Neuronal stem cell (in vitro differentiated cells): ENCODE measurements at regions not wholly inside any gene's neighbourhood (a gene's known extent, or its start where the extent isn't known, plus 50 kb on each side); places are given as distances from the start of the nearest gene placed in this dataset.

Experiments
- DNase-seq: peaks from one replicate; pipeline ENCODE4 v3.0.0-alpha.2; 2013; ENCODE audit warnings: low spot score
- H2AFZ ChIP-seq: one replicate; pipeline ENCODE4 v1.6.1; 2013; ENCODE audit warnings: mild to moderate bottlenecking, low read length, inconsistent platforms
- H2AK5ac ChIP-seq: 2 replicates; pipeline ENCODE4 v1.6.1; 2013; ENCODE audit warnings: low read depth, mild to moderate bottlenecking, inconsistent platforms, low read length, moderate library complexity, mixed read lengths
- H2BK120ac ChIP-seq: 2 replicates; pipeline ENCODE4 v1.6.1; 2013; ENCODE audit warnings: low read depth, mild to moderate bottlenecking, inconsistent platforms, low read length, moderate library complexity, mixed read lengths
- H2BK12ac ChIP-seq: one replicate; pipeline ENCODE4 v1.6.1; 2013; ENCODE audit warnings: low read length, inconsistent platforms
- H2BK15ac ChIP-seq: 2 replicates; pipeline ENCODE4 v1.6.1; 2013; ENCODE audit warnings: mild to moderate bottlenecking, low read length, inconsistent platforms, mixed read lengths
- H2BK5ac ChIP-seq: one replicate; pipeline ENCODE4 v1.6.1; 2013; ENCODE audit warnings: inconsistent platforms, mild to moderate bottlenecking, low read length, moderate library complexity
- H3K14ac ChIP-seq: one replicate; pipeline ENCODE4 v1.6.1; 2013; ENCODE audit warnings: low read length, inconsistent platforms
- H3K18ac ChIP-seq: 2 replicates; pipeline ENCODE4 v1.6.1; 2013; ENCODE audit warnings: low read length, inconsistent platforms
- H3K23ac ChIP-seq: 2 replicates; pipeline ENCODE4 v1.6.1; 2013; ENCODE audit warnings: low read depth, mild to moderate bottlenecking, mixed read lengths, low read length, inconsistent platforms; ENCODE audit not compliant: poor library complexity
- H3K27ac ChIP-seq: replicated peaks from 3 replicates; pipeline ENCODE4 v1.5.1; 2013; ENCODE audit warnings: low read length, inconsistent platforms
- H3K27me3 ChIP-seq, 3 experiments: 2 replicates each; pipeline ENCODE4 v1.6.1; 2013; ENCODE audit warnings: low read length in 3 of 3, mild to moderate bottlenecking in 2 of 3, inconsistent platforms in 1 of 3, low read depth in 1 of 3, mixed read lengths in 1 of 3, moderate library complexity in 1 of 3; ENCODE audit not compliant: control insufficient read depth in 3 of 3, insufficient read depth in 3 of 3
- H3K36me3 ChIP-seq, 2 donors: replicated peaks in 1 of 2; 2 replicates each; pipeline ENCODE4 v1.6.1; 2013; ENCODE audit warnings: low read length in 2 of 2; ENCODE audit not compliant: control insufficient read depth in 2 of 2, insufficient read depth in 2 of 2
- H3K4ac ChIP-seq: 2 replicates; pipeline ENCODE4 v1.6.1; 2013; ENCODE audit warnings: inconsistent platforms, mild to moderate bottlenecking, low read length, moderate library complexity
- H3K4me1 ChIP-seq, 2 donors: 1 replicate in 1 of 2; 2 replicates in 1 of 2; pipeline ENCODE4 v1.6.1; 2013; ENCODE audit warnings: low read length in 2 of 2, low read depth in 1 of 2; ENCODE audit not compliant: control insufficient read depth in 2 of 2, insufficient read depth in 1 of 2
- H3K4me2 ChIP-seq: one replicate; pipeline ENCODE4 v1.6.1; 2013; ENCODE audit warnings: mild to moderate bottlenecking, low read length, inconsistent platforms; ENCODE audit not compliant: insufficient read depth, poor library complexity, severe bottlenecking
- H3K4me3 ChIP-seq, 2 donors: 2 replicates each; pipeline ENCODE4 v1.5.1; 2013; ENCODE audit warnings: low read length in 2 of 2, mild to moderate bottlenecking in 2 of 2, inconsistent platforms in 1 of 2, moderate library complexity in 1 of 2
- H3K79me1 ChIP-seq: one replicate; pipeline ENCODE4 v1.6.1; 2013; ENCODE audit warnings: low read depth, mild to moderate bottlenecking, inconsistent platforms, low read length, moderate library complexity
- H3K9ac ChIP-seq: one replicate; pipeline ENCODE4 v1.6.1; 2013; ENCODE audit warnings: mild to moderate bottlenecking, low read depth, low read length, inconsistent platforms; ENCODE audit not compliant: poor library complexity
- H3K9me3 ChIP-seq, 2 donors: replicated peaks in 1 of 2; 2 replicates each; pipeline versions ENCODE3 to v1.6.1; 2013; ENCODE audit warnings: low read length in 2 of 2, mild to moderate bottlenecking in 2 of 2, inconsistent platforms in 1 of 2, low read depth in 1 of 2, mixed read lengths in 1 of 2, moderate library complexity in 1 of 2; ENCODE audit not compliant: control insufficient read depth in 2 of 2, insufficient read depth in 1 of 2
- H4K8ac ChIP-seq: one replicate; pipeline ENCODE4 v1.6.1; 2013; ENCODE audit warnings: low read depth, mild to moderate bottlenecking, inconsistent platforms, low read length, moderate library complexity
- H4K91ac ChIP-seq: one replicate; pipeline ENCODE4 v1.6.1; 2013; ENCODE audit warnings: low read length, low read depth, mild to moderate bottlenecking, inconsistent platforms; ENCODE audit not compliant: poor library complexity
- WGBS, 2 donors: extraction: QIAGEN DNeasy Blood & Tissue Kit; methylation state at CpG; one replicate each; pipeline ENCODE4 v1.1.7; 2013; ENCODE audit warnings: missing lambda C conversion rate in 2 of 2, mixed read lengths in 1 of 2; ENCODE audit not compliant: insufficient read length in 2 of 2, insufficient replicate concordance in 1 of 2; ENCODE audit errors: extremely low coverage in 2 of 2; 5-methylcytosine and 5-hydroxymethylcytosine counted together

- no CpG with 5 or more reads among the region's 22 CpGs for WGBS, 2 donors
- Histone ChIP-seq H3K18ac (peak overlapping the region; percentile 57), H2AK5ac (no peak overlapping the region), H3K4me2 (no peak overlapping the region), H4K8ac (peak overlapping the region; percentile 17), H4K91ac (no peak overlapping the region), H3K9me3 (no peaks in the 10 kb centered on the region), H3K27ac (no peak overlapping the region), H3K4me1 (no peaks in the 10 kb centered on the region), H3K4ac (no peak overlapping the region), H3K36me3 (no peaks in the 10 kb centered on the region), H2BK15ac (no peak overlapping the region), H3K23ac (peak overlapping the region; percentile 73), H2AFZ (peak overlapping the region; percentile 56), H2BK12ac (no peak overlapping the region), H3K27me3 (no peaks in the 10 kb centered on the region), H2BK120ac (no peak overlapping the region), H3K9ac (no peak overlapping the region), H3K79me1 (no peaks in the 10 kb centered on the region), H2BK5ac (peak overlapping the region; percentile 87), H3K4me3 (no peak overlapping the region), H3K14ac (peak overlapping the region; percentile 1)
- DNase-seq = no peak
These were observed 659.9 kb downstream of the KCNT2 start for GRCh38 chr1:195948123-195948895.

- H3K9ac ChIP-seq = no peak overlapping the region
- no peaks in the 10 kb centered on the region for H3K27me3 ChIP-seq
- DNase-seq = no peak
- no peaks in the 10 kb centered on the region for H3K79me1 ChIP-seq
- no peak overlapping the region for H3K23ac ChIP-seq
- no peaks in the 10 kb centered on the region for H3K9me3 ChIP-seq
- no peak overlapping the region for H2AK5ac ChIP-seq
- H3K4me3 ChIP-seq = no peak overlapping the region
- no peak overlapping the region for H3K27ac ChIP-seq
- no CpG with 5 or more reads among the region's 4 CpGs for WGBS, 2 donors
- no peak overlapping the region for H2BK120ac ChIP-seq
- H4K8ac ChIP-seq = no peak overlapping the region
- no peak overlapping the region for H3K14ac ChIP-seq
- no peak overlapping the region for H3K4me2 ChIP-seq
- H2AFZ ChIP-seq = no peak overlapping the region
- no peak overlapping the region for H3K18ac ChIP-seq
- H3K4me1 ChIP-seq = no peaks in the 10 kb centered on the region
- H2BK5ac ChIP-seq = no peak overlapping the region
- H4K91ac ChIP-seq = no peak overlapping the region
- H2BK15ac ChIP-seq = no peak overlapping the region
- H2BK12ac ChIP-seq = no peak overlapping the region
- no peaks in the 10 kb centered on the region for H3K36me3 ChIP-seq
- no peak overlapping the region for H3K4ac ChIP-seq
These were observed 661.7 kb downstream of the KCNT2 start for GRCh38 chr1:195946500-195946899.

GRCh38 chr1:195941795-195942194 lies 666.4 kb downstream of the KCNT2 start:
- no peak overlapping the region for H3K4ac ChIP-seq
- no peak overlapping the region for H2AFZ ChIP-seq
- no peaks in the 10 kb centered on the region for H3K36me3 ChIP-seq
- WGBS, 2 donors = no CpG with 5 or more reads among the region's 1 CpG
- H3K18ac ChIP-seq = no peak overlapping the region
- H2AK5ac ChIP-seq = no peak overlapping the region
- H3K4me3 ChIP-seq = no peak overlapping the region
- no peak overlapping the region for H2BK12ac ChIP-seq
- no peak overlapping the region for H2BK15ac ChIP-seq
- H3K4me1 ChIP-seq = no peaks in the 10 kb centered on the region
- no peaks in the 10 kb centered on the region for H3K79me1 ChIP-seq
- H3K4me2 ChIP-seq = no peak overlapping the region
- no peak overlapping the region for H3K27ac ChIP-seq
- no peak for DNase-seq
- H2BK120ac ChIP-seq = no peak overlapping the region
- no peak overlapping the region for H3K14ac ChIP-seq
- no peaks in the 10 kb centered on the region for H3K9me3 ChIP-seq
- no peak overlapping the region for H2BK5ac ChIP-seq
- H4K91ac ChIP-seq = no peak overlapping the region
- H3K9ac ChIP-seq = no peak overlapping the region
- H3K23ac ChIP-seq = no peak overlapping the region
- no peaks in the 10 kb centered on the region for H3K27me3 ChIP-seq
- no peak overlapping the region for H4K8ac ChIP-seq

- no peak overlapping the region for H2AK5ac ChIP-seq
- no peak overlapping the region for H2BK15ac ChIP-seq
- no peak overlapping the region for H2BK120ac ChIP-seq
- no peak overlapping the region for H3K23ac ChIP-seq
- no peak overlapping the region for H3K4me3 ChIP-seq
- H4K8ac ChIP-seq = no peak overlapping the region
- H3K9ac ChIP-seq = no peak overlapping the region
- H3K27me3 ChIP-seq = no peaks in the 10 kb centered on the region
- H2BK5ac ChIP-seq = no peak overlapping the region
- no peak overlapping the region for H3K4ac ChIP-seq
- H2AFZ ChIP-seq = no peak overlapping the region
- no peaks in the 10 kb centered on the region for H3K36me3 ChIP-seq
- DNase-seq = no peak
- no peak overlapping the region for H2BK12ac ChIP-seq
- no peaks in the 10 kb centered on the region for H3K79me1 ChIP-seq
- H3K4me2 ChIP-seq = no peak overlapping the region
- H4K91ac ChIP-seq = no peak overlapping the region
- no peak overlapping the region for H3K27ac ChIP-seq
- H3K18ac ChIP-seq = no peak overlapping the region
- no peak overlapping the region for H3K14ac ChIP-seq
- no peaks in the 10 kb centered on the region for H3K4me1 ChIP-seq
- H3K9me3 ChIP-seq = no peaks in the 10 kb centered on the region
- no CpG with 5 or more reads among the region's 1 CpG for WGBS, 2 donors
These were observed 666.9 kb downstream of the KCNT2 start for GRCh38 chr1:195941314-195941713.
